Small intestine (tissue), 7 donors: ENCODE measurements at regions not wholly inside any gene's neighbourhood (a gene's known extent, or its start where the extent isn't known, plus 50 kb on each side); places are given as distances from the start of the nearest gene placed in this dataset.

Source experiments
- DNase-seq, 2 donors: peaks; one replicate each; pipeline versions ENCODE4 v3.0.0 to v3.0.0-alpha.2; 2013
- FAIRE-seq: peaks from 2 replicates; lab custom pipeline; 2012; peaks lifted over from hg19 to GRCh38; lab: Jason Lieb, UNC
- H3K27ac ChIP-seq, 3 donors: one replicate each; pipeline ENCODE4 v1.5.1; 2013; ENCODE audit warnings: low read length in 2 of 3, mild to moderate bottlenecking in 2 of 3, control low read depth in 1 of 3, inconsistent platforms in 1 of 3, low read depth in 1 of 3, moderate library complexity in 1 of 3
- H3K27me3 ChIP-seq, 3 donors: one replicate each; pipeline ENCODE4 v1.6.1; 2013; ENCODE audit warnings: low read length in 3 of 3, inconsistent platforms in 1 of 3; ENCODE audit not compliant: control insufficient read depth in 3 of 3, insufficient read depth in 3 of 3
- H3K36me3 ChIP-seq, 3 donors: one replicate each; pipeline ENCODE4 v1.6.1; 2013; ENCODE audit warnings: low read length in 3 of 3, inconsistent platforms in 1 of 3, low read depth in 1 of 3, mild to moderate bottlenecking in 1 of 3, moderate library complexity in 1 of 3; ENCODE audit not compliant: control insufficient read depth in 3 of 3, insufficient read depth in 2 of 3
- H3K4me1 ChIP-seq, 3 donors: one replicate each; pipeline ENCODE4 v1.6.1; 2013; ENCODE audit warnings: low read length in 2 of 3, inconsistent platforms in 1 of 3, low read depth in 1 of 3, mild to moderate bottlenecking in 1 of 3, moderate library complexity in 1 of 3; ENCODE audit not compliant: control insufficient read depth in 3 of 3, insufficient read depth in 2 of 3
- H3K4me3 ChIP-seq, 3 donors: one replicate each; pipeline ENCODE4 v1.5.1; 2013; ENCODE audit warnings: low read length in 3 of 3, control low read depth in 1 of 3, inconsistent platforms in 1 of 3, low read depth in 1 of 3, mild to moderate bottlenecking in 1 of 3, moderate library complexity in 1 of 3
- H3K9me3 ChIP-seq, 2 donors: one replicate each; pipeline ENCODE4 v1.6.1; 2013; ENCODE audit warnings: low read depth in 1 of 2, low read length in 1 of 2; ENCODE audit not compliant: control insufficient read depth in 2 of 2, insufficient read depth in 1 of 2
- WGBS, 3 donors: extraction: QIAGEN DNeasy Blood & Tissue Kit; methylation state at CpG; one replicate each; pipeline ENCODE4 v1.1.7; 2013; 5-methylcytosine and 5-hydroxymethylcytosine counted together
- donor health status: healthy with polysubstance abuse.
- donor health status: control.
- donor health status: control.
- donor health status: Bipolar disorder and iron deficiency.
- donor health status: healthy.

DNA sequence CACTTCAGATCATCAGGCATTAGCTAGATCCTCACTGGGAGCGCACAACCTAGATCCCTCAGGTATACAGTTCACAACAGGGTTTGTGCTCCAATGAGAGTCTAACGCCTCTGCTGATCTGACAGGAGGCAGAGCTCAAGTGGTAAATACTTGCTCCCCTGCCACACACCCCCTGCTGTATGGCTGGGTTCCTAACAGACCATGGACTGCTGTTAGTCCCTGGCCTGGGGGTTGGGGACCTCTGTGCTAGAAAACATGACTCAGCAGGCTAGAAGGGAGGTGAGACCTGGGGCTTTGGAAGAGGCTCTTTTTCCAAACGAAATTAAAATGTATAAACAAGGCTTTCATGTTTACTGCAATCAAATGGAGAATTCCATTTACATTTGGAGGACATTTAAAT lies 691.1 kb downstream of the FLRT2 start:
- no peaks in the 10 kb centered on the region for H3K36me3 ChIP-seq
- H3K4me3 ChIP-seq, result no peak overlapping the region
- H3K27me3 ChIP-seq, result no peaks in the 10 kb centered on the region
- 51 to 60% (median 53%) methylated on average over 3 of the region's 3 CpGs for WGBS, 3 donors
- DNase-seq (no peak), FAIRE-seq (no peak)
- H3K9me3 ChIP-seq, result peaks cover 0 to 1% of the 10 kb centered on the region in 2 donors
- H3K27ac ChIP-seq, result no peak overlapping the region
- no peaks in the 10 kb centered on the region for H3K4me1 ChIP-seq

DNA sequence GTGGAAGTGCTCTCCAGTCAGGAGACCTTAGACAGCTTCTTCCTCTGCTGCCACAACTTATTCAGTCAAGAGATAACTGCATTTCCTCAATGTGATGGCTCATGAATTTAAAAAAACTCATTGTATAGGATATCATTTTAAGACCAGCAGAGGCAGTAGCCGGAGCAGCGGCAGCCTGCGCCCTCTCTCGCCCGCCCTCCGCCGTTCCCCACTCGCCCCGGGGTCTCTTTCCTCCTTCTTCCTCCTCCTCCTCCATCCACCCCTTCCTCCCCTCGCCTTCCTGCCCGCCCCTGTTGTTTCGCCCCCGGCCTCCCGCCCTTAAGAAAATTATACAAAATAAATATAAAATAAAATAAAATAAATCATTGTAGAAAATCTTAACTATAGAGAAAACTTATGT lies 687.6 kb downstream of the FLRT2 start:
- Histone ChIP-seq H3K36me3 (no peaks in the 10 kb centered on the region), H3K4me3 (no peak overlapping the region), H3K27ac (no peak overlapping the region), H3K27me3 (no peaks in the 10 kb centered on the region), H3K4me1 (no peaks in the 10 kb centered on the region), H3K9me3 (peaks cover 0 to 1% of the 10 kb centered on the region in 2 donors)
- FAIRE-seq, result no peak
- no peak for DNase-seq
- 62 to 74% (median 71%) methylated on average over 14 of the region's 14 CpGs for whole genome bisulfite sequencing, 3 donors

DNA sequence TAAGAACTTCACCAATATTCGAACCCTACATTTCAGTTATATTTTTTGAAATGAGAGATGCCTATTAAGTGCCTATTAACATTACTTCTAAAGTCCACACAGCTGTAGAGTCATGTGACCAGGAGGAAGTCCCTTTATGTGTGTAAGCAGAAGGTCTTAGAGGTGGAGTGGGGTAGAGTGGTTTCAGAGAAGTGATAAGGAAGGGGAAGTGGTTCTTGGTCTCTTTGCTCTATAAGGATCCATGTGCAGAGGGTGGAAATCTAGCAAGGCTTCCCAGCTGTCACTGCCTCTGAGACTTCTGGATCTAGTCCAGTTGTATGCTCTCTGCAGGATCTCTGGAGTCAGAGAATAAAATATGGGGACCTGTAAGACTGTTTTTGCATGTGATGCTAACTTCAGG lies 673.9 kb downstream of the FLRT2 start:
- Histone ChIP-seq H3K36me3 (no peaks in the 10 kb centered on the region), H3K4me1 (no peaks in the 10 kb centered on the region), H3K27ac (no peak overlapping the region), H3K27me3 (no peaks in the 10 kb centered on the region), H3K4me3 (no peak overlapping the region), H3K9me3 (no peaks in the 10 kb centered on the region)
- FAIRE-seq (no peak), DNase-seq (no peak)
- WGBS, 3 donors, result 68 to 81% (median 76%) methylated on average over 1 of the region's 1 CpG

DNA sequence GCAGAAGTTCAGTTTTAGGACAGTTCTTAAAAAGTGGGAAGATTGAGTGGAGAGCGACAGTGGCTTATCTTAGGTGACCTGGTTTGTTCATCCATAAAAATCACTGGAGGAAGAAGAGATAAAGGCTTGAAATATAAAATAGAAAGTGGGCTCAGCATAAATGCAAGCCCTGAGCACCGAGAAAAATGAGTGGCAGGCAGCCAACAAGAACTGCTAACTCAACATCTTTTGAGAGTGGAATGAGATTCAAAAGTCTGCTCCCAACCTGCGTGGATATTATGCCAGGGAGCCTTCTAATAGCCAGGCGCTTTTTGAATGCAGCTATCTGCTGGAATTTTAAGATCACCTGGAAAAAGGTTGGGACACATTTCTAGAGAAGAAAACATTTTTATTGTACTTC lies 666.5 kb downstream of the FLRT2 start:
- H3K4me1 ChIP-seq, result no peaks in the 10 kb centered on the region
- no peak overlapping the region for H3K27ac ChIP-seq
- no peaks in the 10 kb centered on the region for H3K27me3 ChIP-seq
- WGBS, 3 donors, result 20 to 37% (median 31%) methylated on average over 4 of the region's 4 CpGs
- no peak overlapping the region for H3K4me3 ChIP-seq
- no peak for FAIRE-seq
- no peaks in the 10 kb centered on the region for H3K9me3 ChIP-seq
- no peak for DNase-seq
- H3K36me3 ChIP-seq, result no peaks in the 10 kb centered on the region

DNA sequence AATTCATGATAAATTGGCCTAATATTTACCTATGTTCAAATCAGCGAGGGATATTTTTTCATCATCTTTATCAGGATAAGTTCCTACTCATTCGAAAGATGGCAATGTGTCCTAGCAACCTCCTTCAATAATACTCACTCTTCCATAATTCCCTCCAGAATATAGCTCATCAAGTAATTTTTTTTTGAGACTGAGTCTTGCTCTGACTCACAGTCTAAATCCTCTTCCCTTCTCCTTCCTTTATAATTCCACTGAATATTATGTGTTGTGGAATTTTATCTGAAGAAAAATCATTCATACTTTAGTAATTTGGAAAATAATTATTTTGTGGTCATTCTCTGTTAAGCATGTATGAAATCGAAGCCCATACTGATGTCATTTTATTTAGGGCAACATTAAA lies 663.8 kb downstream of the FLRT2 start:
- FAIRE-seq (no peak), DNase-seq (no peak)
- H3K27me3 ChIP-seq, result no peaks in the 10 kb centered on the region
- H3K36me3 ChIP-seq, result no peaks in the 10 kb centered on the region
- no peak overlapping the region for H3K4me3 ChIP-seq
- H3K27ac ChIP-seq, result no peak overlapping the region
- no peaks in the 10 kb centered on the region for H3K9me3 ChIP-seq
- no peaks in the 10 kb centered on the region for H3K4me1 ChIP-seq
- 42 to 72% (median 51%) methylated on average over 3 of the region's 3 CpGs for whole genome bisulfite sequencing, 3 donors

DNA sequence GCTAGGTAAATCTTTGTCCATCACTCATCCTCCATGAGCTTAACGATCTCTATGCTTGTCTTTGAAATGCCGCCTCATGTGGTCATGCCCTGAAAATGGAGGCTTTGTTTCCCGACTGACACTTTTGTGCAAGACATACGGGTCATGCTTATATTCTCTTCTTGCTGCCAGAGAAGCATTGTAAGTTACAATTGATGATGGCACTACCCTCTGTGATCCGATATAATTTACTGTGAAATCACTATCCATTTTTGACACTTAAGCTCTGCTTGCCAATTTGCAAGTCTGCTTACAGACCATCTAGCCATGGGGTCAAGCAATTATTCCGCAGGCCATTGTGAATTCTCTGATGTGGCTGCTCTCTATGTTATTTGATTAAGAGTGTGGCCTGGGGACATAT lies 650.0 kb downstream of the FLRT2 start:
- Histone ChIP-seq H3K4me3 (no peak overlapping the region), H3K27me3 (no peaks in the 10 kb centered on the region), H3K27ac (no peak overlapping the region), H3K4me1 (no peaks in the 10 kb centered on the region), H3K36me3 (no peaks in the 10 kb centered on the region), H3K9me3 (no peaks in the 10 kb centered on the region)
- FAIRE-seq (no peak), DNase-seq (no peak)
- WGBS, 3 donors, result 88 to 89% (median 88%) methylated on average over 6 of the region's 6 CpGs

DNA sequence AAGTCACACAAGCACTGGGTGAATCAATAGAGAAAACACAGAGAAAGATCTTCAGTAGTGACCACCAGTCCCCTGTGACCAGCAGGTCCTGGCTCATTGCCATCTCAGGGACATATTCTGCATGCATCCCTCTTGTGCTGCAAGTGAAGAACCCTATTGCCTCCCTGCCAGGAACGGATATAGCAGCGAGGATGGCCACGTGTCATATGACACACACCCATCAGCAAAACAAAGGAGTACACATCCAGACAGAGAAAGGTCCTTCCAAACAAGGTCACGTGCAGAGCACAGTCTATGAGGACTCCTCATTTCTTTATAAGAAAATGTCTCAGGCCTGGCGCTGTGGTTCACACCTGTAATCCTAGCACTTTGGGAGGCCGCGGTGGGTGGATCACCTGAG lies 638.4 kb downstream of the FLRT2 start:
- Histone ChIP-seq H3K27ac (no peak overlapping the region), H3K36me3 (no peaks in the 10 kb centered on the region), H3K4me1 (no peaks in the 10 kb centered on the region), H3K4me3 (no peak overlapping the region), H3K27me3 (no peaks in the 10 kb centered on the region), H3K9me3 (no peaks in the 10 kb centered on the region)
- FAIRE-seq, result no peak
- no peak for DNase-seq
- 86 to 93% (median 90%) methylated on average over 7 of the region's 7 CpGs for WGBS, 3 donors

DNA sequence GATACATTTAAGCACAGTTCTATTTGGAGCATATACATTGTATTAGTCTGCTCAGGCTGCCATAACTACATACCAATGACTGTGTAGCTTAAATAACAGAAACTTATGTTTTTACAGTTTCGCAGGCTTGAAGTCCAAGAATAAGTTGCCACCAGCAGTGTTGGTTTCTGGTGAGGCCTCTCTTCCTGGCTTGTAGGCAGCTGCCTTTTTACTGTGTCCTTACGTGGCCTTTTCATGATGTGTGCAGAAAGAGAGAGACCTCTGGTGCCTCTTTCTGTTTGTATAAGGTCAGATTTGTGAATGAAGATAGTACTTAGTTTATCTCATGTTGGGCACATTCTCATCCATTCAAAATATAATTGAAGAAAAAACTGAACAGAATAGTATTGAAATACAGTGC lies 636.6 kb downstream of the FLRT2 start:
- Histone ChIP-seq H3K27ac (no peak overlapping the region), H3K27me3 (no peaks in the 10 kb centered on the region), H3K4me3 (no peak overlapping the region), H3K9me3 (no peaks in the 10 kb centered on the region), H3K4me1 (no peaks in the 10 kb centered on the region), H3K36me3 (no peaks in the 10 kb centered on the region)
- DNase-seq (no peak), FAIRE-seq (no peak)
- WGBS, 3 donors, result 49 to 78% (median 58%) methylated on average over 2 of the region's 2 CpGs

DNA sequence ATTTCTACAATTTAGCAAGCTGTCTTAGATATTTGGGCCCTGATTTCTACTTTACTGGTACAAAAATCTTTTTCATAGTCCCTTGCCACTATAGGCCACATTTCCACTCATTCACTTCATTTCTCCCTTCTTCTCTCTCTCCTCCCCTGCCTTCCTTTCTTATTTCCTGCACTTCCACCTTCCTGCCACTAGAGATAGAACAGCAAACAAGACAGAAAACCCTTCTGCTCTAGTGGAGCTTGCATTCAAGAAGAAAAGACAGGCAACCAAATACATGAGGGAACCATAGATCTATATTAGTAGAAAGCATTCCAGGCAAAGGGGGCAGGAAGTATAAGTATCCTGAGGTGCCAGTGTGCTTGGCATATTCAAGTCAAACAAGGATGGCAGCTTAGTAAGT lies 623.5 kb downstream of the FLRT2 start:
- DNase-seq (no peak), FAIRE-seq (no peak)
- Histone ChIP-seq H3K36me3 (no peaks in the 10 kb centered on the region), H3K27ac (no peak overlapping the region), H3K9me3 (peaks cover 0 to 3% of the 10 kb centered on the region in 2 donors), H3K4me3 (no peak overlapping the region), H3K4me1 (no peaks in the 10 kb centered on the region), H3K27me3 (no peaks in the 10 kb centered on the region)
